ENCODE measurements at regions not wholly inside any gene's neighbourhood (a gene's known extent, or its start where the extent isn't known, plus 50 kb on each side); places are given as distances from the start of the nearest gene placed in this dataset.

DNA sequence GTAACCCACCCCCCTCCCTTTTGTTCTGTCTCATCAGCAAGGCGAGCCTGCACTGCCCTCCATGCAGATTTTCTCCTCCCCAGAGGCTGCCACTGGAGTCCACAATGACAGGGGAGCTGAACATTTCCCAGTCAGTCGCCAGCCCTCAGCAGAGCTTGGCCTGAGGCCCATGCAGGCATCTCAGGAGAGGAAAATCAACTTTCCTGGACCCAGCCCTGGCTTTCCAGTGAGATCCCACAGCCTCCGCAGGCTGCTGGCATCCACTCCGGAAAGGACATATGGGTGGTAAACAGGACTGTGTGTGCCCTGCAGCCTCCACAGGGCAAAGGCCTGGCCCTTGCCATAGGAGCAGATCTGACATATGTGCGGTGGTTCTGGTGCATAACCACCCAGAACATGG lies 253.8 kb downstream of the TNS1 start:
- Histone ChIP-seq H3K4me3 (no peak overlapping the region), H3K27ac (no peak overlapping the region), H3K36me3 (no peaks in the 10 kb centered on the region), H3K9me3 (no peaks in the 10 kb centered on the region), H3K4me1 (no peaks in the 10 kb centered on the region), H3K27me3 (no peaks in the 10 kb centered on the region)
- intact Hi-C loops (cut with DNase I): no loop called here
- TF ChIP-seq POLR2A (IDR thresholded peaks at IDR 0.05): no peak
- TF ChIP-seq, protein P1, sequence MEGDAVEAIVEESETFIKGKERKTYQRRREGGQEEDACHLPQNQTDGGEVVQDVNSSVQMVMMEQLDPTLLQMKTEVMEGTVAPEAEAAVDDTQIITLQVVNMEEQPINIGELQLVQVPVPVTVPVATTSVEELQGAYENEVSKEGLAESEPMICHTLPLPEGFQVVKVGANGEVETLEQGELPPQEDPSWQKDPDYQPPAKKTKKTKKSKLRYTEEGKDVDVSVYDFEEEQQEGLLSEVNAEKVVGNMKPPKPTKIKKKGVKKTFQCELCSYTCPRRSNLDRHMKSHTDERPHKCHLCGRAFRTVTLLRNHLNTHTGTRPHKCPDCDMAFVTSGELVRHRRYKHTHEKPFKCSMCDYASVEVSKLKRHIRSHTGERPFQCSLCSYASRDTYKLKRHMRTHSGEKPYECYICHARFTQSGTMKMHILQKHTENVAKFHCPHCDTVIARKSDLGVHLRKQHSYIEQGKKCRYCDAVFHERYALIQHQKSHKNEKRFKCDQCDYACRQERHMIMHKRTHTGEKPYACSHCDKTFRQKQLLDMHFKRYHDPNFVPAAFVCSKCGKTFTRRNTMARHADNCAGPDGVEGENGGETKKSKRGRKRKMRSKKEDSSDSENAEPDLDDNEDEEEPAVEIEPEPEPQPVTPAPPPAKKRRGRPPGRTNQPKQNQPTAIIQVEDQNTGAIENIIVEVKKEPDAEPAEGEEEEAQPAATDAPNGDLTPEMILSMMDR (IDR thresholded peaks at IDR 0.05): no peak
- ATAC-seq: no peak
- no peak for DNase-seq
- WGBS (ENCODE audit: insufficient coverage, low coverage, low lambda C conversion rate, missing lambda C conversion rate): 43% methylated on average over 2 of the region's 5 CpGs

DNA sequence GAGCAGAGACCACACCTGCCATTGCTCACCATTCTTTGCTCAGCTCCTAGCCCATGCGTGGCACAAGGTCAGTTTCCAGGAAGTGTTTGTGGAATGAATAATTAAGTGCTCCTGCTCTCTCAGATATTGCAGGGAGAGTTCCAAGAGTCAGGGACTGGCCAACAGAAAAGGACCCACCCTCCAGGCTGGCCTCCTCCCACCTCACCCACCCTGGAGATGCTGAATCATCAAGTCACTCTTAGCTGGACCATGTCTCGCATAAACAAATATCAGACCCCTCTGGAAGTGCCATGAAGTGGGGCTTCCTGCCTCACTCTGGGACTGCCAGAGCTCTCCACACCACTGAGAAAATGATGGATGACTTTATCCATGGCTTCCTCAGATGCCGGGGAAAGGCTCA lies 256.0 kb downstream of the TNS1 start:
- Histone ChIP-seq H3K4me1 (no peaks in the 10 kb centered on the region), H3K27ac (no peak overlapping the region), H3K36me3 (no peaks in the 10 kb centered on the region), H3K27me3 (no peaks in the 10 kb centered on the region), H3K4me3 (no peak overlapping the region), H3K9me3 (no peaks in the 10 kb centered on the region)
- TF ChIP-seq POLR2A (IDR thresholded peaks at IDR 0.05): no peak
- TF ChIP-seq, protein P1 (IDR thresholded peaks at IDR 0.05): no peak
- WGBS (ENCODE audit: insufficient coverage, low coverage, low lambda C conversion rate, missing lambda C conversion rate): 45% methylated on average over 1 of the region's 3 CpGs
- ATAC-seq (no peak), DNase-seq (no peak)
- intact Hi-C loops (cut with DNase I): no loop called here

DNA sequence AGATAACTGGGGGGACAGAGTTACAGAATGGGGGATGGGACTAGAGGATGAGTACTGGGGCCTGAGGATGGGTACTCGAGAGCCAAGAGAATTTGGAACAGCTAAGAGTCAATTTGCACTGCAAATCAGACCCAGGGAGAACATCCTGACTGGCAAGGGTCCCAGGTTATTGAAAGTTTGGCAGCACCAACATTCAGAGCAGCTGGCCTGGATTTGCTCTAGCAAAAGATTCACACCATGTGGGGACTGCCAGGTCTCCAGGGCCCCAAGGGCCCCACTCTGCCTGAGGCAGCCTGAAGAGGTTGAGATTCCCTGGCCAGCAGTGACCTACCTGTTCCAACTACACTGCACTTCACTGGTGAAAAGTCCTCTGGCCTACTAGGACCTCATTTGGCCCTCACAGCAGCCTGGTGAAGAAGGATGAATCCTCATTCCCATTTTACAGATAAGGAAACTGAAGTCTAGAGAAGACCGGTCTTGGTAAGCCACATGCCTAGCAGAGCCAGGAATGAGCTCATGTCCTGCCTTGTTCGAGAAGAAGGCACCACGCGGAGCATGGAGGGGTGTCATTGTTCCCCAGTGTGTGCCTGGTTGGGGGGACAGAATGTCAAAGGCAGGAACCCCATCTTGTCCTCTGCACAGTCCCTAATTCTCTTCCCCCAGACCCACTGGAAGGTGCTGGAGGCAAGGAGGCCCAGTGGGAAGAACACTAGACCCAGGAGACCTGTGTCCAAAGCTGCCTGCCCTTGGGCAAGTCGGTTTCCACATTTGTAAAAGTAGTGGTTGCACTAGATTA lies 258.6 kb downstream of the TNS1 start:
- intact Hi-C loops (cut with DNase I): no loop called here
- TF ChIP-seq POLR2A (IDR thresholded peaks at IDR 0.05): no peak
- TF ChIP-seq, protein P1 (IDR thresholded peaks at IDR 0.05): no peak
- WGBS (ENCODE audit: insufficient coverage, low coverage, low lambda C conversion rate, missing lambda C conversion rate): 67% methylated on average over 3 of the region's 6 CpGs
- Histone ChIP-seq H3K27ac (no peak overlapping the region), H3K9me3 (no peaks in the 10 kb centered on the region), H3K27me3 (no peaks in the 10 kb centered on the region), H3K4me3 (no peak overlapping the region), H3K36me3 (no peaks in the 10 kb centered on the region), H3K4me1 (no peaks in the 10 kb centered on the region)
- no peak for DNase-seq
- ATAC-seq: no peak

DNA sequence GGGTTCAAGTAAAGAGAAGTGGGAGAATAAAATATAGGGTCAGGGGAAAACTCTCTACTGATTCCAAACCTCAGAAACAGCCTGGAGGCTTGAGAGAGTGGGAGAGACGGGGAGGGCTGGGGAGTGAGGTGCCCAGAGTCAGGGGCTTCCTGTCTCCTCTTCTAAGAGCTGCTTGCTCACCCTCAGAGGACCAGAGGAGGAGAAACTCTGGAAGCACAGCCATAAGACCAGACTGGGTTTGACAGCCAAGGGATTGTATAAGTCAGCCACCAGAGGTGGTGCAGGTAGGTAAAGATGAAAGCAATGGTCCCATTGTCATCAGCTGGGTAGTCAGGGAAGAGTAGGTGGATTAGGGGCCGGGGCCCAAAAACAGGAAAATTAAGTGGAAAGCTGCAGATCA lies 259.4 kb downstream of the TNS1 start:
- 100% methylated on average over 1 of the region's 2 CpGs for WGBS (ENCODE audit: insufficient coverage, low coverage, low lambda C conversion rate, missing lambda C conversion rate)
- Histone ChIP-seq H3K4me1 (no peaks in the 10 kb centered on the region), H3K27ac (no peak overlapping the region), H3K9me3 (no peaks in the 10 kb centered on the region), H3K27me3 (no peaks in the 10 kb centered on the region), H3K36me3 (no peaks in the 10 kb centered on the region), H3K4me3 (no peak overlapping the region)
- ATAC-seq (no peak), DNase-seq (no peak)
- no peak for TF ChIP-seq POLR2A (IDR thresholded peaks at IDR 0.05)
- TF ChIP-seq, protein P1 (IDR thresholded peaks at IDR 0.05): no peak
- intact Hi-C loops (cut with DNase I): no loop called here
